GF-D8 (cell line): ENCODE measurements at regions not wholly inside any gene's neighbourhood (a gene's known extent, or its start where the extent isn't known, plus 50 kb on each side); places are given as distances from the start of the nearest gene placed in this dataset.
A peak's percentile ranks its signal among the peaks of the same experiment; 100 is the strongest.

Experiments
- DNase-seq: peaks from one replicate; lab custom pipeline; 2025; lab: John Stamatoyannopoulos, UW

- DNase-seq, result no peak
Measured at GRCh38 chr16:10317425-10318001, 68.3 kb upstream of the ATF7IP2 start.

GRCh38 chr16:10318798-10319500 lies 66.9 kb upstream of the ATF7IP2 start:
- no peak for DNase-seq

GRCh38 chr16:10321407-10322387 lies 64.2 kb upstream of the ATF7IP2 start:
- no peak for DNase-seq

- DNase-seq, result no peak
Measured at GRCh38 chr16:10322723-10323527, 62.9 kb upstream of the ATF7IP2 start.

GRCh38 chr16:10323528-10323869 lies 62.4 kb upstream of the ATF7IP2 start:
- no peak for DNase-seq

- DNase-seq, result no peak
Measured at GRCh38 chr16:10324210-10324609, 61.7 kb upstream of the ATF7IP2 start.

- DNase-seq, result no peak
Measured at GRCh38 chr16:10325783-10326543, 59.9 kb upstream of the ATF7IP2 start.

GRCh38 chr16:10326647-10327046 lies 59.2 kb upstream of the ATF7IP2 start:
- DNase-seq, result no peak

GRCh38 chr16:10328291-10328690 lies 57.6 kb upstream of the ATF7IP2 start:
- DNase-seq, result peak; percentile 1

GRCh38 chr16:10332241-10332640 lies 53.6 kb upstream of the ATF7IP2 start:
- no peak for DNase-seq

- no peak for DNase-seq
Measured at GRCh38 chr16:10332775-10333174, 53.1 kb upstream of the ATF7IP2 start.

GRCh38 chr16:10333321-10334032 lies 52.4 kb upstream of the ATF7IP2 start:
- no peak for DNase-seq

- DNase-seq, result no peak
Measured at GRCh38 chr16:10335681-10336080, 50.2 kb upstream of the ATF7IP2 start.
